HL-60 (cell line): ENCODE measurements at regions not wholly inside any gene's neighbourhood (a gene's known extent, or its start where the extent isn't known, plus 50 kb on each side); places are given as distances from the start of the nearest gene placed in this dataset.

ENCODE experiments used
- GABPA ChIP-seq: IDR thresholded peaks from 2 replicates; pipeline ENCODE4 v1.6.1; 2012; ENCODE audit warnings: low read depth
- TF ChIP-seq, protein P1 (sequence below): IDR thresholded peaks from one replicate; pipeline ENCODE4 v1.5.1; 2011; ENCODE audit warnings: low read length, control low read depth, inconsistent platforms; ENCODE audit not compliant: insufficient read depth

DNA sequence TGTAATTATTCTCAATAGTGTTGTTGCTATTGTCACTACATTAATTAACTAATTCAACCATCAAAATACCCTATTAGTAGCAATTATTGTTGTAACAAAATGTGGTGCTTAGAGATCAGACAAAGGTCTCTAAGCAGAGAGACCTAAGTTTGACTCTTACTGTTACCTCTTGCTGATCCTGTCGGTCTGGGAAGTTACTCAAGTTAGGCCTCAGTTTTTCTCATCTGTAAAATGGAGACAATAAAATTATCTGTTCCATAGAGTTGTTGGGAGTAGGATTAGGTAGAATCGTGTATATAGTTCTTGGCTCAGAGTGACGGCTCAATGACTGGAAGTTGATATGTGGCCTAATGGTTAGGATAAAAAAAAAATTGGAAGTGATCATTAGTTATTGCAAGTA, 69.8 kb upstream of the ARL8B start:
- TF ChIP-seq, protein P1, sequence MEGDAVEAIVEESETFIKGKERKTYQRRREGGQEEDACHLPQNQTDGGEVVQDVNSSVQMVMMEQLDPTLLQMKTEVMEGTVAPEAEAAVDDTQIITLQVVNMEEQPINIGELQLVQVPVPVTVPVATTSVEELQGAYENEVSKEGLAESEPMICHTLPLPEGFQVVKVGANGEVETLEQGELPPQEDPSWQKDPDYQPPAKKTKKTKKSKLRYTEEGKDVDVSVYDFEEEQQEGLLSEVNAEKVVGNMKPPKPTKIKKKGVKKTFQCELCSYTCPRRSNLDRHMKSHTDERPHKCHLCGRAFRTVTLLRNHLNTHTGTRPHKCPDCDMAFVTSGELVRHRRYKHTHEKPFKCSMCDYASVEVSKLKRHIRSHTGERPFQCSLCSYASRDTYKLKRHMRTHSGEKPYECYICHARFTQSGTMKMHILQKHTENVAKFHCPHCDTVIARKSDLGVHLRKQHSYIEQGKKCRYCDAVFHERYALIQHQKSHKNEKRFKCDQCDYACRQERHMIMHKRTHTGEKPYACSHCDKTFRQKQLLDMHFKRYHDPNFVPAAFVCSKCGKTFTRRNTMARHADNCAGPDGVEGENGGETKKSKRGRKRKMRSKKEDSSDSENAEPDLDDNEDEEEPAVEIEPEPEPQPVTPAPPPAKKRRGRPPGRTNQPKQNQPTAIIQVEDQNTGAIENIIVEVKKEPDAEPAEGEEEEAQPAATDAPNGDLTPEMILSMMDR, result no peak
- TF ChIP-seq GABPA, result no peak
